Sigmoid colon (tissue), 6 donors: ENCODE measurements at regions not wholly inside any gene's neighbourhood (a gene's known extent, or its start where the extent isn't known, plus 50 kb on each side); places are given as distances from the start of the nearest gene placed in this dataset.

Experiments used
- DNase-seq: peaks from one replicate; pipeline ENCODE4 v3.0.0-alpha.2; 2019
- H3K27ac ChIP-seq, 4 donors: fragments of 200-600 bp; sonication (generic); one replicate each; pipeline ENCODE4 v1.5.1; 2016 to 2019; ENCODE audit warnings: mild to moderate bottlenecking in 1 of 4
- H3K27me3 ChIP-seq, 3 donors: fragments of 200-600 bp; sonication (generic); one replicate each; pipeline ENCODE4 v1.5.1; 2019; ENCODE audit warnings: mild to moderate bottlenecking in 1 of 3
- H3K36me3 ChIP-seq, 4 donors: fragments of 200-600 bp; sonication (generic); one replicate each; pipeline ENCODE4 v1.5.1; 2016 to 2019
- H3K4me1 ChIP-seq, 4 donors: fragments of 200-600 bp; sonication (generic); one replicate each; pipeline ENCODE4 v1.5.1; 2017 to 2019
- H3K4me3 ChIP-seq, 4 donors: fragments of 200-600 bp; sonication (generic); one replicate each; pipeline ENCODE4 v1.5.1; 2017 to 2019; ENCODE audit warnings: mild to moderate bottlenecking in 2 of 4, moderate library complexity in 1 of 4
- H3K9me3 ChIP-seq, 4 donors: fragments of 200-600 bp in 3 of 4; sonication (generic) in 3 of 4; one replicate each; pipeline versions ENCODE4 v1.5.1 to v1.6.1; 2013 to 2019
- EP300 ChIP-seq, 4 donors: sonication (generic); formaldehyde crosslinking; IDR thresholded peaks; one replicate each; pipeline ENCODE4 v1.6.1; 2017; ENCODE audit warnings: antibody characterized with exemption in 4 of 4
- POLR2A ChIP-seq, 2 donors: fragments of 450-650 bp; IDR thresholded peaks; one replicate each; pipeline ENCODE4 v1.6.1; 2016; ENCODE audit warnings: antibody characterized with exemption in 2 of 2, mild to moderate bottlenecking in 2 of 2, moderate library complexity in 2 of 2
- POLR2AphosphoS5 ChIP-seq, 4 donors: sonication (generic); formaldehyde crosslinking; IDR thresholded peaks; one replicate each; pipeline ENCODE4 v1.6.1; 2017; ENCODE audit warnings: antibody characterized with exemption in 4 of 4
- WGBS, 2 donors: extraction: QIAGEN DNeasy Blood & Tissue Kit; methylation state at CpG; one replicate each; pipeline ENCODE4 v1.1.7; 2013; 5-methylcytosine and 5-hydroxymethylcytosine counted together
- intact Hi-C: fragments of 100-400 bp; cut with DNase I; formaldehyde crosslinking; loops from one replicate; pipeline ENCODE4 v1.15.1; 2023
- TF ChIP-seq, protein P1 (sequence below), 4 experiments: fragments of 450-650 bp in 3 of 4; fragments of 200-600 bp in 1 of 4; IDR thresholded peaks; one replicate each; pipeline ENCODE4 v1.5.1; 2016 to 2019; ENCODE audit warnings: antibody characterized with exemption in 4 of 4, mild to moderate bottlenecking in 3 of 4, moderate library complexity in 2 of 4
- donor health status: healthy with polysubstance abuse.
- donor health status: healthy.

DNA sequence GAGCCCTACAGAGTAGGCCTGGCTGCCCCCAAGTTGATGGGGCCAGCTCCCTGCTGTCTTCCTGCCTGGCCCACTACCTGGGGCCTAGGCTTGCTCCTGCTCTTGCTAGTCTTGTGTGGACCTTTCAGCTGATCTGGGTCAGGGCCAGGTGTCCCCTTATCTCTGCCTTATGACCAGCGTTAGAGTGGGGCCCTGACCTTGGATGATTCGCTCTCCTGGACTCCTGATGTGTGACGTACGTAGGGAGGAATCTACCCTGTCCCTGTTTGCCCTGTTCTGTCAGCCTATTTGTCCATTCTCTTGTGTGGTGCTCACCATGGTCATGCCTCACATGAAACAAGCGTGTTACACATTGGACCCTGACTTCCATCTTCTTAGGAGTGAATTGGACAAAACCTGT is 571.8 kb downstream of the QKI start:
- no peaks in the 10 kb centered on the region for H3K4me1 ChIP-seq
- intact Hi-C loops, result no loop called here
- WGBS, 2 donors, result 75 to 77% methylated on average over 5 of the region's 5 CpGs

DNA sequence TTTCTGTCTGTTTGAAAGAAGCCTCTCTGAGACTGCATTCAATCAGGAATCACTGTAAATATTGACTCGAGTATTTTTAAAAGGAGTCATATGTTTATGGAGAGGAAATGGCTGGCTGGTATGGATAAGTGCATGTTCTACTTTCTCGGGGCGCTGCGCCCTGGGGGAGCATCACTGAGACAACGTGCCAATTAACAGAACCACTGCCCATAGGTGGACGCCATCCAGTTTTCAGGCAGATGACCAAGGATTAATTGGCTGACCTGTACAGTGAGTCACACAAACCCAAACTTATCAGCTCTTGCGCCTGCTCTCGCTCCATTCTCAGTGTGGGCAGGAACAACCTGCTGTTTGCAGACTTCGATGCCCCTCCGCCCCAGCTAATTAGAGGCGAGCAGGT is 571.2 kb downstream of the QKI start:
- WGBS, 2 donors, result 57 to 60% methylated on average over 11 of the region's 11 CpGs
- intact Hi-C loops, result no loop called here
- no peak overlapping the region for H3K27ac ChIP-seq
- no peak overlapping the region for H3K4me3 ChIP-seq
- no peak for DNase-seq
- H3K27me3 ChIP-seq, result no peaks in the 10 kb centered on the region
- H3K9me3 ChIP-seq, result no peaks in the 10 kb centered on the region
- H3K4me1 ChIP-seq, result no peaks in the 10 kb centered on the region
- TF ChIP-seq, protein P1, sequence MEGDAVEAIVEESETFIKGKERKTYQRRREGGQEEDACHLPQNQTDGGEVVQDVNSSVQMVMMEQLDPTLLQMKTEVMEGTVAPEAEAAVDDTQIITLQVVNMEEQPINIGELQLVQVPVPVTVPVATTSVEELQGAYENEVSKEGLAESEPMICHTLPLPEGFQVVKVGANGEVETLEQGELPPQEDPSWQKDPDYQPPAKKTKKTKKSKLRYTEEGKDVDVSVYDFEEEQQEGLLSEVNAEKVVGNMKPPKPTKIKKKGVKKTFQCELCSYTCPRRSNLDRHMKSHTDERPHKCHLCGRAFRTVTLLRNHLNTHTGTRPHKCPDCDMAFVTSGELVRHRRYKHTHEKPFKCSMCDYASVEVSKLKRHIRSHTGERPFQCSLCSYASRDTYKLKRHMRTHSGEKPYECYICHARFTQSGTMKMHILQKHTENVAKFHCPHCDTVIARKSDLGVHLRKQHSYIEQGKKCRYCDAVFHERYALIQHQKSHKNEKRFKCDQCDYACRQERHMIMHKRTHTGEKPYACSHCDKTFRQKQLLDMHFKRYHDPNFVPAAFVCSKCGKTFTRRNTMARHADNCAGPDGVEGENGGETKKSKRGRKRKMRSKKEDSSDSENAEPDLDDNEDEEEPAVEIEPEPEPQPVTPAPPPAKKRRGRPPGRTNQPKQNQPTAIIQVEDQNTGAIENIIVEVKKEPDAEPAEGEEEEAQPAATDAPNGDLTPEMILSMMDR (IDR thresholded peaks at IDR 0.05), result no peak
- TF ChIP-seq POLR2A (IDR thresholded peaks at IDR 0.05) (no peak), EP300 (IDR thresholded peaks at IDR 0.05) (no peak), POLR2AphosphoS5 (IDR thresholded peaks at IDR 0.05) (no peak)
- no peaks in the 10 kb centered on the region for H3K36me3 ChIP-seq

More for the DNA sequence above, 571.8 kb downstream of the QKI start:
- TF ChIP-seq POLR2AphosphoS5 (IDR thresholded peaks at IDR 0.05), result no peak
- TF ChIP-seq EP300 (IDR thresholded peaks at IDR 0.05), result no peak
- no peak for TF ChIP-seq POLR2A (IDR thresholded peaks at IDR 0.05)
- TF ChIP-seq, protein P1 (IDR thresholded peaks at IDR 0.05), result no peak
- H3K4me3 ChIP-seq, result no peak overlapping the region
- no peaks in the 10 kb centered on the region for H3K36me3 ChIP-seq
- no peaks in the 10 kb centered on the region for H3K9me3 ChIP-seq
- no peak overlapping the region for H3K27ac ChIP-seq
- no peaks in the 10 kb centered on the region for H3K27me3 ChIP-seq
- no peak for DNase-seq

DNA sequence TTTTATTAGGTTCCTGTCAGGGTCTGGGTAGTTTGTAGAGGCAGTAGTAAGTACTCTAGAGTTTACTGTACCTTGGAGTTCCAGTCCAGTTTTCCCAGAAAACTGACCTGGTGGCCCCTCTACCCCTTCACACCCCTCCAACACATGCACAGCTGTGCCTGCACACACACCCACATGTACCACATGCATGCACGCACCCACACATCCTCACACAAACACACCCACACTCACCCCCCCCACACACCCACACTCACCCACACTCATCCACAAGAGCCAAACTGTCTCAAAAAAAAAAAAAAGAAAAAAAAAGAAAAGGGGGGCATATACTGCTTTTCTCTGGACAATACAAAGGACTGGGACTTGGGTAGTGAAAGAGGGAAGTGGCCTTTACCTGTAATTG is 570.5 kb downstream of the QKI start:
- DNase-seq, result no peak
- H3K4me3 ChIP-seq, result no peak overlapping the region
- H3K9me3 ChIP-seq, result no peaks in the 10 kb centered on the region
- 79 to 80% methylated on average over 1 of the region's 1 CpG for WGBS, 2 donors
- no peak for TF ChIP-seq POLR2AphosphoS5 (IDR thresholded peaks at IDR 0.05)
- TF ChIP-seq, protein P1 (IDR thresholded peaks at IDR 0.05), result no peak
- TF ChIP-seq EP300 (IDR thresholded peaks at IDR 0.05), result no peak
- no peaks in the 10 kb centered on the region for H3K27me3 ChIP-seq
- no peak overlapping the region for H3K27ac ChIP-seq
- intact Hi-C loops, result no loop called here
- no peaks in the 10 kb centered on the region for H3K36me3 ChIP-seq
- H3K4me1 ChIP-seq, result no peaks in the 10 kb centered on the region

DNA sequence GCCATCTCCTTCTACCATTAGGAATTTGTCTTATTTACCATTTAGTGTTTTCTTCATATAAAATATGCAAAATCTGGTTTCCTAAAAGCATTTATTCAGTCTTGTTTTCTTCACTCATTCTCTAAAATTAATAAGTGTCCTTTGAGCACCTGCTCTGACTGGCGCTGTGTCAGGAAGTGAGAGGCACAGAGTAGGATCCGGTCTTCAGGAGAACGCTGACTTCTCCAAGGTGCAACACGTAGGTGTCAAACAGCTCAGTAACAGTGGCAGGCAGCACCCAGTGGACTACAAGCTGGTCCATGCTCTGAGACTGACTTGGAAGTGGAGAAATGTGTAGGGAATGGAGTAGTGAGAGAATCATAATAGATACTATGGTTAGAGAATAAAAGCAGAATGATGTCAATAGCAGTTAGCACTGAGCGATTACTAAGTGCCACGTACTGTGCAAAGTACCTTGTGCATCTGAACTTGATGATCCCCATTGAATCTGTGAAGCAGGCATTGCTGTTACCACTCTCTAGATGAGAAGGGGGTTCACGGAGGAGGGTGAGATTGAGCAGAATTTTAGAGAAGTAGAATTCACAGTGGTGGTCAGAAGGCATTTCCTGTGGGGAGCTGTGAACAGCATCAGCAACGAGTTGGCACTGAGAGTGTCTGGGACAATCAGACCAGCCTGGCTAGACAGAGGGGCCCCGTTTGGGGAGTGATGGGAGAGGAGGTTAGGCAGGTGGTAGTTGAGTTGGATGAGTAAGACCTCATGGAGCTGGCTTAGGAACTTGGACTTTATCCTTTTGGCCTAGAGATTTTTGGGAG is 569.8 kb downstream of the QKI start:
- 49 to 69% methylated on average over 9 of the region's 9 CpGs for WGBS, 2 donors
- no peak for DNase-seq
- intact Hi-C loops, result no loop called here

More for the DNA sequence above, 569.8 kb downstream of the QKI start:
- H3K9me3 ChIP-seq, result no peaks in the 10 kb centered on the region
- TF ChIP-seq POLR2A (IDR thresholded peaks at IDR 0.05) (no peak), POLR2AphosphoS5 (IDR thresholded peaks at IDR 0.05) (no peak)
- TF ChIP-seq, protein P1 (IDR thresholded peaks at IDR 0.05), result no peak
- no peak overlapping the region for H3K4me3 ChIP-seq
- no peaks in the 10 kb centered on the region for H3K27me3 ChIP-seq
- no peaks in the 10 kb centered on the region for H3K4me1 ChIP-seq
- no peaks in the 10 kb centered on the region for H3K36me3 ChIP-seq
- no peak overlapping the region for H3K27ac ChIP-seq
